Ascending aorta (tissue), 2 donors: ENCODE measurements at regions not wholly inside any gene's neighbourhood (a gene's known extent, or its start where the extent isn't known, plus 50 kb on each side); places are given as distances from the start of the nearest gene placed in this dataset.

Experiments used
- DNase-seq, 2 donors: peaks; one replicate each; pipeline ENCODE4 v3.0.0-alpha.2; 2019; ENCODE audit warnings: low spot score in 2 of 2
- H3K27ac ChIP-seq, 2 donors: fragments of 200-600 bp; sonication (generic); one replicate each; pipeline ENCODE4 v1.5.1; 2016 to 2017; ENCODE audit warnings: mild to moderate bottlenecking in 1 of 2
- H3K27me3 ChIP-seq: fragments of 200-600 bp; sonication (generic); one replicate; pipeline ENCODE4 v1.5.1; 2017
- H3K36me3 ChIP-seq, 2 donors: fragments of 200-600 bp; sonication (generic); one replicate each; pipeline ENCODE4 v1.5.1; 2016
- H3K4me1 ChIP-seq, 2 donors: fragments of 200-600 bp; sonication (generic); one replicate each; pipeline ENCODE4 v1.5.1; 2016 to 2017; ENCODE audit warnings: mild to moderate bottlenecking in 1 of 2
- H3K4me3 ChIP-seq, 2 donors: fragments of 200-600 bp; sonication (generic); one replicate each; pipeline ENCODE4 v1.5.1; 2016 to 2017; ENCODE audit warnings: mild to moderate bottlenecking in 1 of 2
- H3K9me3 ChIP-seq, 2 donors: fragments of 200-600 bp; sonication (generic); one replicate each; pipeline ENCODE4 v1.5.1; 2016
- CTCF ChIP-seq, 3 experiments: fragments of 200-600 bp in 2 of 3; fragments of 450-650 bp in 1 of 3; sonication (generic) in 2 of 3; IDR thresholded peaks; one replicate each; pipeline ENCODE4 v1.5.1; 2016 to 2019; ENCODE audit warnings: antibody characterized with exemption in 3 of 3, mild to moderate bottlenecking in 1 of 3, moderate library complexity in 1 of 3
- intact Hi-C: fragments of 100-400 bp; cut with DNase I; formaldehyde crosslinking; loops from one replicate; pipeline ENCODE4 v1.15.1; 2023

- Histone ChIP-seq H3K4me1 (no peaks in the 10 kb centered on the region), H3K9me3 (no peaks in the 10 kb centered on the region), H3K4me3 (no peak overlapping the region), H3K36me3 (no peaks in the 10 kb centered on the region), H3K27ac (no peak overlapping the region), H3K27me3 (no peaks in the 10 kb centered on the region)
- TF ChIP-seq CTCF (IDR thresholded peaks at IDR 0.05), result no peak
- intact Hi-C loops, result no loop called here
- DNase-seq, result no peak
Observed at GRCh38 chr5:44574678-44575077, 185.5 kb upstream of the FGF10 start.

GRCh38 chr5:44568519-44568918 is 179.3 kb upstream of the FGF10 start:
- no peak for TF ChIP-seq CTCF (IDR thresholded peaks at IDR 0.05)
- intact Hi-C loops, result no loop called here

DNA sequence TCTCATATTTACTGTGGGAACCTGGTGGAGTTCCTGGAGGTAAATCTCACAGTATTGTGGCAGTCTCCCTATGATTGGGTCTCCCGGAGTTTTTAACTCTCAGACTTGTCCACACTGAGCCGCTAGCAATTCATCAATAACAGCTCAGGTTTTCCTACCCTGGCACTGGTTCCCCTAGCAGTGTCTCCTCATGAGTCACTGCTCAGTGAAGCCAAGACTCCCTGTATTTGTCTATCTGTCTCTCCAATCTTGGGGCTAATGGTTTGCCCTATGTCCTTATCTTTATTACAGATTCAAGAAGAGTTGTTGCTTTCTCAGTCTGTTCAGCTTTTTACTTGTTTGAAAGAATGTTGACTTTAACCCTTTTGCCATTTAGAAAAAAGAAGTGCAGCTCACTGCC is 176.7 kb upstream of the FGF10 start:
- intact Hi-C loops, result no loop called here
- Histone ChIP-seq H3K27me3 (no peaks in the 10 kb centered on the region), H3K36me3 (no peaks in the 10 kb centered on the region), H3K4me1 (no peaks in the 10 kb centered on the region), H3K4me3 (no peak overlapping the region), H3K27ac (no peak overlapping the region), H3K9me3 (no peaks in the 10 kb centered on the region)
- no peak for DNase-seq
- TF ChIP-seq CTCF (IDR thresholded peaks at IDR 0.05), result no peak

More at GRCh38 chr5:44568519-44568918, 179.3 kb upstream of the FGF10 start:
- H3K27ac ChIP-seq, result no peak overlapping the region
- H3K4me1 ChIP-seq, result no peaks in the 10 kb centered on the region
- no peaks in the 10 kb centered on the region for H3K27me3 ChIP-seq
- H3K4me3 ChIP-seq, result no peak overlapping the region
- DNase-seq, result no peak
- H3K9me3 ChIP-seq, result no peaks in the 10 kb centered on the region
- no peaks in the 10 kb centered on the region for H3K36me3 ChIP-seq

DNA sequence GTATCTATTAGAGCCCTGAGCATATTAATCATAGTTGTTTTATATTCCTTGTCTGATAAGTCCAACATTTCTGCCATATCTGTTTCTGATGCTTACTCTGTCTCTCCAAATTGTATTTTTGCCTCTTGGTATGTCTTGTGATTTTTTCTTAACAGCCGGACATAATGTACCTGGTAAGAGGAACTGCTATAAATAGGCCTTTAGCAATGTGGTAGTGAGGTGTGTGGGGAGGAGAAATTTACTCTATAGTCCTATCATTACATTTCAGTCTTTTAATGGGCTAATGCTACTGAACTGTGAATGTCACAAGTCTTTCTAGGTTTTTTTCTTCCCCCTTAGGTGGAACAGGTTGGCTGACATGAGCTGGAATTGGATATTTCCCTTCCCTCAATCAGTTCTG is 176.1 kb upstream of the FGF10 start:
- no peak for TF ChIP-seq CTCF (IDR thresholded peaks at IDR 0.05)
- no peak overlapping the region for H3K27ac ChIP-seq
- no peaks in the 10 kb centered on the region for H3K4me1 ChIP-seq
- DNase-seq, result no peak
- H3K9me3 ChIP-seq, result no peaks in the 10 kb centered on the region
- intact Hi-C loops, result no loop called here
- no peaks in the 10 kb centered on the region for H3K36me3 ChIP-seq
- H3K27me3 ChIP-seq, result no peaks in the 10 kb centered on the region
- no peak overlapping the region for H3K4me3 ChIP-seq

- Histone ChIP-seq H3K4me1 (no peaks in the 10 kb centered on the region), H3K4me3 (no peak overlapping the region), H3K36me3 (no peaks in the 10 kb centered on the region), H3K27ac (no peak overlapping the region), H3K27me3 (no peaks in the 10 kb centered on the region), H3K9me3 (no peaks in the 10 kb centered on the region)
- intact Hi-C loops, result no loop called here
- no peak for TF ChIP-seq CTCF (IDR thresholded peaks at IDR 0.05)
- DNase-seq, result no peak
Observed at GRCh38 chr5:44546286-44546685, 157.1 kb upstream of the FGF10 start.

DNA sequence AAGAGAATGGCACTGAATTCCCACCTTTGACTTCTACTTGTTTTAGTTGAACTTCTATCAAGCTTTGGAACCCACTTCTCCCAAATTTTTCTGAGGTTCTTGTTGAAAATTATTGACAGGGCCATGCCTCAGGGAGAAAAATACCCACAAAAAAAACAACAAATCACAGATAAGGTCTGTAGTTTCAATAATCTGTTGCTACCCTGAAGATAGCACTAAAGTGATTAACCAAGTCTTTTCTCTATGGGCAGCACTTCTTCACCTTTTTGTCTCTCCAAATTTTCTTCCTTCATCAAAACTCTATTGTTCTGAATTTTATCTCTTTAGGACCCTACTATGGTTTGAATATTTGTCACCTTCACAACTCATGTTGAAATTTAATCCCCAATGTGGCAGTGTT is 154.3 kb upstream of the FGF10 start:
- Histone ChIP-seq H3K9me3 (no peaks in the 10 kb centered on the region), H3K36me3 (no peaks in the 10 kb centered on the region), H3K27me3 (no peaks in the 10 kb centered on the region), H3K27ac (no peak overlapping the region), H3K4me3 (no peak overlapping the region), H3K4me1 (no peaks in the 10 kb centered on the region)
- intact Hi-C loops, result no loop called here
- DNase-seq, result no peak
- no peak for TF ChIP-seq CTCF (IDR thresholded peaks at IDR 0.05)
